GM12875 (cell line): ENCODE measurements at regions not wholly inside any gene's neighbourhood (a gene's known extent, or its start where the extent isn't known, plus 50 kb on each side); places are given as distances from the start of the nearest gene placed in this dataset.

Experiments used
- H3K4me3 ChIP-seq: one replicate; pipeline ENCODE4 v1.5.1; 2011; ENCODE audit warnings: low read depth, low read length, control low read depth
- CTCF ChIP-seq: IDR thresholded peaks from 2 replicates; pipeline ENCODE4 v1.5.1; 2011; ENCODE audit warnings: low read depth, mild to moderate bottlenecking, control low read depth, inconsistent platforms, low read length, moderate library complexity, borderline replicate concordance; ENCODE audit not compliant: insufficient read depth

- no peak for TF ChIP-seq CTCF
- no peak overlapping the region for H3K4me3 ChIP-seq
These were observed 799.6 kb upstream of the HS6ST1 start for GRCh38 chr2:129118296-129118695.

GRCh38 chr2:129129087-129129486 is 810.4 kb upstream of the HS6ST1 start:
- no peak overlapping the region for H3K4me3 ChIP-seq
- no peak for TF ChIP-seq CTCF

- no peak for TF ChIP-seq CTCF
- H3K4me3 ChIP-seq, result no peak overlapping the region
These were observed 815.3 kb upstream of the HS6ST1 start for GRCh38 chr2:129133692-129134641.

GRCh38 chr2:129135017-129135416 is 816.3 kb upstream of the HS6ST1 start:
- TF ChIP-seq CTCF, result no peak
- no peak overlapping the region for H3K4me3 ChIP-seq

GRCh38 chr2:129139380-129139779 is 820.7 kb upstream of the HS6ST1 start:
- TF ChIP-seq CTCF, result no peak
- no peak overlapping the region for H3K4me3 ChIP-seq

GRCh38 chr2:129142465-129142864 is 823.8 kb upstream of the HS6ST1 start:
- H3K4me3 ChIP-seq, result no peak overlapping the region
- TF ChIP-seq CTCF, result no peak
